Activated CD4-positive, CD25-positive, alpha-beta regulatory T cell treated with anti-CD3 and anti-CD28 coated beads, Interleukin-2, amount 50 U/mL, for 72 hours (primary cell): ENCODE measurements at regions not wholly inside any gene's neighbourhood (a gene's known extent, or its start where the extent isn't known, plus 50 kb on each side); places are given as distances from the start of the nearest gene placed in this dataset.

Source experiments
- DNase-seq: peaks from one replicate; pipeline ENCODE4 v3.0.0; 2021

- DNase-seq = no peak
Measured at GRCh38 chr9:16135968-16136367, 583.1 kb downstream of the CCDC171 start.

GRCh38 chr9:16136451-16136850 lies 583.6 kb downstream of the CCDC171 start:
- no peak for DNase-seq

- no peak for DNase-seq
Measured at GRCh38 chr9:16136961-16137360, 584.1 kb downstream of the CCDC171 start.

- DNase-seq = no peak
Measured at GRCh38 chr9:16138561-16139491, 586.0 kb downstream of the CCDC171 start.

GRCh38 chr9:16139774-16140173 lies 586.9 kb downstream of the CCDC171 start:
- DNase-seq = no peak

- no peak for DNase-seq
Measured at GRCh38 chr9:16143310-16143709, 590.5 kb downstream of the CCDC171 start.

GRCh38 chr9:16143947-16144890 lies 591.4 kb downstream of the CCDC171 start:
- no peak for DNase-seq

- DNase-seq = no peak
Measured at GRCh38 chr9:16145196-16145950, 592.5 kb downstream of the CCDC171 start.

- no peak for DNase-seq
Measured at GRCh38 chr9:16147726-16148125, 594.9 kb downstream of the CCDC171 start.

GRCh38 chr9:16150501-16150900 lies 597.7 kb downstream of the CCDC171 start:
- no peak for DNase-seq

GRCh38 chr9:16150938-16151650 lies 598.3 kb downstream of the CCDC171 start:
- no peak for DNase-seq

- DNase-seq = no peak
Measured at GRCh38 chr9:16152276-16153101, 599.6 kb downstream of the CCDC171 start.

- DNase-seq = no peak
Measured at GRCh38 chr9:16153221-16153620, 600.4 kb downstream of the CCDC171 start.

GRCh38 chr9:16153741-16154140 lies 600.9 kb downstream of the CCDC171 start:
- no peak for DNase-seq

GRCh38 chr9:16154521-16155078 lies 601.8 kb downstream of the CCDC171 start:
- DNase-seq = peak; percentile 34

- DNase-seq = no peak
Measured at GRCh38 chr9:16155878-16156277, 603.0 kb downstream of the CCDC171 start.

GRCh38 chr9:16157216-16157615 lies 604.4 kb downstream of the CCDC171 start:
- no peak for DNase-seq

- no peak for DNase-seq
Measured at GRCh38 chr9:16157651-16158050, 604.8 kb downstream of the CCDC171 start.

- DNase-seq = no peak
Measured at GRCh38 chr9:16158093-16158492, 605.2 kb downstream of the CCDC171 start.

- no peak for DNase-seq
Measured at GRCh38 chr9:16161483-16161882, 608.6 kb downstream of the CCDC171 start.

GRCh38 chr9:16170119-16170518 lies 617.3 kb downstream of the CCDC171 start:
- DNase-seq = no peak
